GM10248 (cell line): ENCODE measurements at regions not wholly inside any gene's neighbourhood (a gene's known extent, or its start where the extent isn't known, plus 50 kb on each side); places are given as distances from the start of the nearest gene placed in this dataset.

Source experiments
- CTCF ChIA-PET: fragments of 300-600 bp; sonication (Branson Sonifier 250); formaldehyde crosslinking; extraction: SDS; loops from one replicate; lab custom pipeline; 2021; ENCODE audit warnings: antibody characterized with exemption; lab: Yijun Ruan, JAX
- POLR2A ChIA-PET: fragments of 350-650 bp; sonication (Branson Sonifier 250); formaldehyde crosslinking; extraction: SDS; loops from one replicate; lab custom pipeline; 2020; ENCODE audit warnings: antibody characterized with exemption; lab: Yijun Ruan, JAX
- DNase-seq: peaks from one replicate; pipeline ENCODE4 v3.0.0; 2012; ENCODE audit errors: extremely low spot score
- CTCF ChIP-seq: IDR thresholded peaks from 2 replicates; pipeline ENCODE4 v1.5.1; 2012; ENCODE audit warnings: mild to moderate bottlenecking, low read depth; ENCODE audit errors: extremely low read depth, missing control alignments, control extremely low read depth

DNA sequence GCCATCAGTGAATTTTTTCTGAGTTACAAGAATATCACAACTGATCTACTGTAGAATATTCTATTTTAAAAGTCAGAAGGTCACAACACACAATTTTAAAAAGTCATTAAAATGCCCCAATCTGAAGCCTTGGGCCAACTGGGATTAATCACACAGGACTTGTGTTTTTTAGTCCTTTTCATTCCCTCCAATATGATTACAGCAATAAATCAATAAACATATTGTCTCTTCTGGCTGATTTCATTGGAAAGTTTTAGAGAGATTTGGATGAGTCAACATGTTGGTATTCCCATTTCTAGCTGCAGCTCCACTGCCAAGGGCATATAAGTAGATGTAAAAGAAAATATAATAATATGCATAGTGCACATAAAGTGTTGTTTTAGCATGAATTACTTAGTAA, 85.8 kb downstream of the NIBAN1 start:
- CTCF ChIA-PET = no interaction called here
- DNase-seq = no peak
- TF ChIP-seq CTCF = no peak
- POLR2A ChIA-PET = no interaction called here

- POLR2A ChIA-PET = no interaction called here
- DNase-seq = no peak
- CTCF ChIA-PET = interaction anchor here (1.0 to 1.4 kb wide), 3 partner anchors 10 to 76 kb away, joined by 3 to 4 read pairs (median 3); no protein-coding TSS in a partner anchor
Observed at GRCh38 chr1:184882957-184883815, 91.1 kb downstream of the NIBAN1 start.

DNA sequence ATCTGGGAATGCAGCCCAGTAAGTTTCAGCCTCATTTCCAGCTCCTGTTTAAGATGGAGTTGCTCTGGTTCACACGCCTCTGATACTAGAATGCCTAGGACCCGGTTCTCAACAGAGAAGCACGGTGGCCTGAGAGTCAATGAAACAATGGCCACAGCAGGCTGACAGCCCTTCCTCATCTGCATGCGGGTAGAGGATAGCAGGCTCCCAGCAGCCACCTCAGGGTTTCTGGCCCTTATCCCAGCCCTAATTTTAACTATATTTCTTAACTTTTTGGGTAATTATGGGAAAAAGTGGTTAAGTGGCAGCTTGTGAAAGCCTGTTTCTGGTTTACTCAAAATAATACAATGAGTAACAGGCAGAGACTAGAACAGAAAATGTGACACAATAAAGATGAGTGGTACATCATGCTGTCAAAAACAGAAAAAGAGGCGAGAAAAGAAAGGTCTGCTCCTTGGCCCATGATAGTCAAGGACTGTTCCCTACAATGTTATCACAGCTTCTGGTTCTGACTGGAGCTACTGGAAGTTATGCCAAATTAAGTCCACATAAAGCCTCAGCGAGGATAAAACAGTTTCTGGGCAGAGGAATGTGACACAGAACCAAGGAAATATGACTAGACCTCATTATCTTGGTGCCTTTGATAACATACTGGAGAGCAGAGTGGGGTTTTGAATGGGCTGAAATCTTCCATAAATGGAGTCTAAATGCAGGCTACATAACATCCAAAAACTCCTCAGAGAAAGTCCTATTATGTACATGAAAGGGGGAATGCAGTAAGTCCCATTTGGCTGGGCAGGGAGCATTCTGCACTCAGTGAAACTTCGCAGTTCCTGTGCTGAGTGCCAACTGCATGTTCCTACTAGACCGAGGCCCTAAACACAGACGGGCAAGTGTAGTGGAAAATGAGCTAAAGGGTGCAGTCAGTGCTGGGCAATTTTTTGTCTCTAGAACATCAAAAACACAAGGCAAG, 92.1 kb downstream of the NIBAN1 start:
- DNase-seq = no peak
- ChIA-PET POLR2A (no interaction called here), CTCF (interaction anchor here (1.0 to 1.4 kb wide), 3 partner anchors 11 to 75 kb away, joined by 3 to 4 read pairs (median 3); no protein-coding TSS in a partner anchor)
- no peak for TF ChIP-seq CTCF

More at GRCh38 chr1:184882957-184883815, 91.1 kb downstream of the NIBAN1 start:
- TF ChIP-seq CTCF = no peak

DNA sequence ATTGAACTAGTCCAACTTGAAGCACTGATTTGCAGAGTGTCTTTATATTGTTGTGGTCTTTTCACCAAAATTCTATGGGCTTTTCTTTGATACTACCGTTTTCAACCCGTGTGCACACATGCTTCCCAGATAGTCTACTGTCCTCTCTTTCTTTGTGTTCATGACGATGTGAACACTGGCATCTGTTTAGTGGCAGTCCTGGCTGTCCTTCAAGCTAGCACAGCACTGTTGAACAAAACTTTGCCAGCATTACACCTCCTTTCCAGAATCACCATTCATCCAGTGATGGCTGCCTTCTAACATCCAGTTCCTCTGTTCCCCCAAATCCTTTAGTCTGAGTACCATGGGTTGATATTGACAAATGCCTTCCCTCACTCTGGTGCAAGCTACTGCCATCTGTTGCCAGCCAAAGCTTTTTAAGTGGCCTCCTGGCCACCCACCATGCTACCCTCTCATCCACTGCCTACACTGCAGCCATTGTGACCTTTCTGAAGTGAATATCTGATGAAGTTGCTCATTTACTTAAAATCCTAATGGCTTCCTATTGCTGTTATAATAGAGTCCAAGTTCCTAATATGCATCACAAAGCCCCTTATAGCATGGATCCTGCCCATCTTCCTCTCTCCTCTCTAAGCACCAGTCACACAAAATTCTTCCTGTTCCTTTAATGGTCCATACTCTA, 94.3 kb downstream of the NIBAN1 start:
- CTCF ChIA-PET = interaction anchor here (0.8 to 1.3 kb wide), 6 partner anchors 10 to 73 kb away, joined by 3 to 4 read pairs (median 3); no protein-coding TSS in a partner anchor
- no peak for TF ChIP-seq CTCF
- no peak for DNase-seq
- POLR2A ChIA-PET = no interaction called here

DNA sequence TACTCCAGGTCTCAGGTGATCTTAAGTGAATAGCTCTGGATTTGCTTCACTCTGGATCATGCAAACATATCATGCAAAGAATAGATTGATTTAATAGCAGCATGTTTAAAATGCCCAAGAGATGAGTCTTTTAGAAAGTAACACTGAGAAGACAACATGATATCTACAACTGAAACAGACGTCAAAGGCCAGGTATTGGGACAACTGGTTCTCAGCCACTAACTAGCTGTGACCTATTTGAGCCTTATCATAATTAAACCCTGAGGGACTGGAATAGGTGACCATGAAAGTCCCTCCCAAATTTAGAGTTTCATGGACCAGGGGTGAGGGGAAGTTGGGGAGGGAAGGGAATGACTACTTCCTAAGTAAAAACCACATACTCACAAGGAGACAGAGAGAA, 95.7 kb downstream of the NIBAN1 start:
- TF ChIP-seq CTCF = no peak
- no peak for DNase-seq
- POLR2A ChIA-PET = no interaction called here
- CTCF ChIA-PET = interaction anchor here (0.6 to 1.6 kb wide), 4 partner anchors 13 to 73 kb away, joined by 3 to 7 read pairs (median 4); no protein-coding TSS in a partner anchor
